GM10248 (cell line): ENCODE measurements at regions not wholly inside any gene's neighbourhood (a gene's known extent, or its start where the extent isn't known, plus 50 kb on each side); places are given as distances from the start of the nearest gene placed in this dataset.

Experiments used
- CTCF ChIA-PET: fragments of 300-600 bp; sonication (Branson Sonifier 250); formaldehyde crosslinking; extraction: SDS; loops from one replicate; lab custom pipeline; 2021; ENCODE audit warnings: antibody characterized with exemption; lab: Yijun Ruan, JAX
- POLR2A ChIA-PET: fragments of 350-650 bp; sonication (Branson Sonifier 250); formaldehyde crosslinking; extraction: SDS; loops from one replicate; lab custom pipeline; 2020; ENCODE audit warnings: antibody characterized with exemption; lab: Yijun Ruan, JAX
- DNase-seq: peaks from one replicate; pipeline ENCODE4 v3.0.0; 2012; ENCODE audit errors: extremely low spot score
- CTCF ChIP-seq: IDR thresholded peaks from 2 replicates; pipeline ENCODE4 v1.5.1; 2012; ENCODE audit warnings: mild to moderate bottlenecking, low read depth; ENCODE audit errors: extremely low read depth, missing control alignments, control extremely low read depth

GRCh38 chrY:21135591-21135990, 375.5 kb upstream of the RBMY1B start:
- no peak for DNase-seq
- ChIA-PET POLR2A (no interaction called here), CTCF (no interaction called here)
- no peak for TF ChIP-seq CTCF

- TF ChIP-seq CTCF, result no peak
- DNase-seq, result no peak
- CTCF ChIA-PET, result no interaction called here
- POLR2A ChIA-PET, result no interaction called here
These were observed 372.9 kb upstream of the RBMY1B start for GRCh38 chrY:21138056-21138758.

- TF ChIP-seq CTCF, result no peak
- DNase-seq, result no peak
- POLR2A ChIA-PET, result no interaction called here
- CTCF ChIA-PET, result no interaction called here
These were observed 364.8 kb upstream of the RBMY1B start for GRCh38 chrY:21146331-21146730.

- CTCF ChIA-PET, result no interaction called here
- no peak for TF ChIP-seq CTCF
- POLR2A ChIA-PET, result interaction anchor here (0.7 kb wide), 1 partner anchor 24 kb away, joined by 3 read pairs; no protein-coding TSS in a partner anchor
These were observed 361.2 kb upstream of the RBMY1B start for GRCh38 chrY:21149971-21150370.

GRCh38 chrY:21169821-21170220, 341.3 kb upstream of the RBMY1B start:
- DNase-seq, result no peak
- no peak for TF ChIP-seq CTCF
- ChIA-PET POLR2A (no interaction called here), CTCF (no interaction called here)

More at GRCh38 chrY:21149971-21150370, 361.2 kb upstream of the RBMY1B start:
- DNase-seq, result no peak

GRCh38 chrY:21174697-21175463, 336.3 kb upstream of the RBMY1B start:
- no peak for DNase-seq
- POLR2A ChIA-PET, result no interaction called here
- CTCF ChIA-PET, result interaction anchor here (1.3 kb wide), 1 partner anchor 9 kb away, joined by 3 read pairs; no protein-coding TSS in a partner anchor
- TF ChIP-seq CTCF, result no peak
